Natural killer cell (primary cell): ENCODE measurements at regions not wholly inside any gene's neighbourhood (a gene's known extent, or its start where the extent isn't known, plus 50 kb on each side); places are given as distances from the start of the nearest gene placed in this dataset.

Source experiments
- ATAC-seq, 3 donors: fragments of 150-1000 bp in 2 of 3; fragments of 200-7000 bp in 1 of 3; cut with Tn5 transposase; 1 replicate in 1 of 3; 2 replicates in 2 of 3; pipeline ENCODE4 v1.10.0; 2021; ENCODE audit warnings: mild to moderate bottlenecking in 2 of 3, moderate library complexity in 2 of 3
- DNase-seq, 2 donors: peaks; one replicate each; pipeline versions ENCODE4 v3.0.0 to v3.0.0-alpha.2; 2013 to 2021; ENCODE audit warnings: mixed read lengths in 1 of 2
- H3K27ac ChIP-seq: one replicate; pipeline ENCODE4 v1.5.1; 2013; ENCODE audit warnings: mild to moderate bottlenecking, low read length
- H3K27me3 ChIP-seq: one replicate; pipeline ENCODE4 v1.6.1; 2013; ENCODE audit warnings: low read length; ENCODE audit not compliant: control insufficient read depth, insufficient read depth
- H3K36me3 ChIP-seq: one replicate; pipeline ENCODE4 v1.6.1; 2013; ENCODE audit warnings: low read length; ENCODE audit not compliant: control insufficient read depth, insufficient read depth
- H3K4me1 ChIP-seq: one replicate; pipeline ENCODE4 v1.6.1; 2013; ENCODE audit warnings: low read length; ENCODE audit not compliant: control insufficient read depth, insufficient read depth
- H3K4me3 ChIP-seq: one replicate; pipeline ENCODE4 v1.5.1; 2013; ENCODE audit warnings: low read length
- H3K9me3 ChIP-seq: one replicate; pipeline ENCODE4 v1.6.1; 2013; ENCODE audit warnings: low read length; ENCODE audit not compliant: control insufficient read depth, insufficient read depth
- H3K27ac Mint-ChIP-seq, 2 donors: one replicate each; pipeline ENCODE4 v1.8.0; 2022; ENCODE audit warnings: mild to moderate bottlenecking in 2 of 2, mixed read lengths in 2 of 2, moderate library complexity in 1 of 2
- H3K27me3 Mint-ChIP-seq, 2 donors: one replicate each; pipeline ENCODE4 v1.8.0; 2022; ENCODE audit warnings: low read depth in 2 of 2, mixed read lengths in 2 of 2
- H3K36me3 Mint-ChIP-seq: one replicate; pipeline ENCODE4 v1.8.0; 2022; ENCODE audit warnings: mixed read lengths
- H3K4me1 Mint-ChIP-seq, 2 donors: one replicate each; pipeline ENCODE4 v1.8.0; 2022; ENCODE audit warnings: mixed read lengths in 2 of 2
- H3K4me3 Mint-ChIP-seq: one replicate; pipeline ENCODE4 v1.8.0; 2022; ENCODE audit warnings: mild to moderate bottlenecking, moderate library complexity, mixed read lengths
- H3K9me3 Mint-ChIP-seq, 2 donors: one replicate each; pipeline ENCODE4 v1.8.0; 2022; ENCODE audit warnings: mixed read lengths in 2 of 2
- CTCF ChIP-seq: fragments of 200-600 bp; IDR thresholded peaks from one replicate; pipeline ENCODE4 v1.8.0; 2022; ENCODE audit warnings: antibody characterized with exemption
- WGBS: methylation state at CpG from one replicate; pipeline ENCODE4 v1.1.7; 2013; ENCODE audit warnings: missing lambda C conversion rate; ENCODE audit not compliant: insufficient coverage; 5-methylcytosine and 5-hydroxymethylcytosine counted together
- intact Hi-C: fragments of 100-400 bp; cut with micrococcal nuclease; formaldehyde crosslinking; loops from one replicate; pipeline ENCODE4 v1.14.2; 2022

GRCh38 chr1:83548311-83548710 lies 450.6 kb downstream of the TTLL7 start:
- Mint-ChIP-seq H3K4me3 (no peak overlapping the region), H3K27me3 (no peaks in the 10 kb centered on the region), H3K9me3 (peaks cover 8 to 14% of the 10 kb centered on the region in 2 donors), H3K36me3 (no peaks in the 10 kb centered on the region), H3K27ac (no peak overlapping the region), H3K4me1 (no peaks in the 10 kb centered on the region)
- WGBS: 96% methylated on average over 1 of the region's 1 CpG
- no peaks in the 10 kb centered on the region for H3K9me3 ChIP-seq
- H3K27me3 ChIP-seq: no peaks in the 10 kb centered on the region
- intact Hi-C loops: no loop called here
- H3K27ac ChIP-seq: no peak overlapping the region
- H3K4me3 ChIP-seq: no peak overlapping the region
- H3K4me1 ChIP-seq: no peaks in the 10 kb centered on the region
- DNase-seq (no peak), ATAC-seq (no peak)
- no peaks in the 10 kb centered on the region for H3K36me3 ChIP-seq
- TF ChIP-seq CTCF: no peak

GRCh38 chr1:83547901-83548300 lies 451.0 kb downstream of the TTLL7 start:
- no peak overlapping the region for H3K4me3 ChIP-seq
- intact Hi-C loops: no loop called here
- H3K27me3 Mint-ChIP-seq: no peaks in the 10 kb centered on the region

GRCh38 chr1:83546874-83547273 lies 452.1 kb downstream of the TTLL7 start:
- H3K36me3 ChIP-seq: no peaks in the 10 kb centered on the region
- H3K27me3 Mint-ChIP-seq: no peaks in the 10 kb centered on the region
- 96% methylated on average over 1 of the region's 1 CpG for WGBS
- no peaks in the 10 kb centered on the region for H3K36me3 Mint-ChIP-seq
- DNase-seq: no peak
- H3K4me3 Mint-ChIP-seq: no peak overlapping the region
- no peaks in the 10 kb centered on the region for H3K4me1 Mint-ChIP-seq
- no peaks in the 10 kb centered on the region for H3K4me1 ChIP-seq
- intact Hi-C loops: no loop called here
- H3K9me3 Mint-ChIP-seq: peaks cover 8 to 14% of the 10 kb centered on the region in 2 donors
- H3K27ac Mint-ChIP-seq: no peak overlapping the region
- H3K4me3 ChIP-seq: no peak overlapping the region
- no peak for ATAC-seq
- no peak overlapping the region for H3K27ac ChIP-seq
- no peak for TF ChIP-seq CTCF
- no peaks in the 10 kb centered on the region for H3K27me3 ChIP-seq
- H3K9me3 ChIP-seq: no peaks in the 10 kb centered on the region

More at GRCh38 chr1:83547901-83548300, 451.0 kb downstream of the TTLL7 start:
- Mint-ChIP-seq H3K4me1 (no peaks in the 10 kb centered on the region), H3K27ac (no peak overlapping the region), H3K36me3 (no peaks in the 10 kb centered on the region), H3K9me3 (peaks cover 8 to 14% of the 10 kb centered on the region in 2 donors), H3K4me3 (no peak overlapping the region)
- H3K9me3 ChIP-seq: no peaks in the 10 kb centered on the region
- 90% methylated on average over 5 of the region's 6 CpGs for WGBS
- no peaks in the 10 kb centered on the region for H3K4me1 ChIP-seq
- no peaks in the 10 kb centered on the region for H3K27me3 ChIP-seq
- H3K36me3 ChIP-seq: no peaks in the 10 kb centered on the region
- no peak for TF ChIP-seq CTCF
- DNase-seq (no peak), ATAC-seq (no peak)
- no peak overlapping the region for H3K27ac ChIP-seq

GRCh38 chr1:83545066-83545862 lies 453.7 kb downstream of the TTLL7 start:
- Mint-ChIP-seq H3K36me3 (no peaks in the 10 kb centered on the region), H3K4me3 (no peak overlapping the region), H3K27ac (no peak overlapping the region), H3K9me3 (peaks cover 6 to 13% of the 10 kb centered on the region in 2 donors), H3K27me3 (no peaks in the 10 kb centered on the region), H3K4me1 (no peaks in the 10 kb centered on the region)
- Histone ChIP-seq H3K27me3 (no peaks in the 10 kb centered on the region), H3K27ac (no peak overlapping the region), H3K9me3 (no peaks in the 10 kb centered on the region), H3K4me1 (no peaks in the 10 kb centered on the region), H3K36me3 (no peaks in the 10 kb centered on the region), H3K4me3 (no peak overlapping the region)
- 82% methylated on average over 5 of the region's 5 CpGs for WGBS
- no peak for TF ChIP-seq CTCF
- ATAC-seq (no peak), DNase-seq (no peak)
- intact Hi-C loops: no loop called here
